ENCODE measurements at regions not wholly inside any gene's neighbourhood (a gene's known extent, or its start where the extent isn't known, plus 50 kb on each side); places are given as distances from the start of the nearest gene placed in this dataset.

DNA sequence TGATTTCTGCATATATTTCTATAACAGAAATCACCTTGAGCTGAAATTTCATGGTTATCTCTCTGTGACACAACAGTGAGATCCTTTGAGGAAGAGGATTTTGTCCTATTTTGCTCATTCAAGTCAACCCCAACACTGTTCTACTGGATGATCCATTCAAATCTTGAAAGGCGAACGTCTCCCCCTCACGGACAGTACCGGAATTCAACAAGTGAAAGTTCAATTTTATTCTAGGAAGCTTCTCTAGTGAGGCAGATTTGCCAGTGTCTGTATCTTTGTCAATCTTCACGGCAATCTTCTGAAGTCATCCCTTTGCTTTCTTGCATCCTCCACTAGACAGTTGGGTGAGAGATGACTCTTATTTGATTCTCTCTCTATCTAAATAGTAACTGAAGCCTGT, 91.7 kb upstream of the PDE7B start:
- Histone ChIP-seq H3K36me3 (no peaks in the 10 kb centered on the region), H3K27ac (no peak overlapping the region), H3K27me3 (no peaks in the 10 kb centered on the region), H3K4me1 (no peaks in the 10 kb centered on the region), H3K9me3 (no peaks in the 10 kb centered on the region), H3K4me3 (no peak overlapping the region)
- TF ChIP-seq POLR2A (IDR thresholded peaks at IDR 0.05) = no peak
- TF ChIP-seq EP300 (IDR thresholded peaks at IDR 0.05) = no peak
- no peak for TF ChIP-seq CTCF (IDR thresholded peaks at IDR 0.05)
- DNase-seq (ENCODE audit: low spot score in 2 of 2) = no peak
- WGBS, 2 donors = 86 to 88% methylated on average over 5 of the region's 5 CpGs

GRCh38 chr6:135774006-135774405, 77.5 kb upstream of the PDE7B start:
- Histone ChIP-seq H3K4me1 (no peaks in the 10 kb centered on the region), H3K9me3 (no peaks in the 10 kb centered on the region), H3K36me3 (no peaks in the 10 kb centered on the region), H3K27me3 (no peaks in the 10 kb centered on the region), H3K27ac (no peak overlapping the region), H3K4me3 (no peak overlapping the region)
- no peak for TF ChIP-seq EP300 (IDR thresholded peaks at IDR 0.05)
- no peak for TF ChIP-seq CTCF (IDR thresholded peaks at IDR 0.05)
- no peak for TF ChIP-seq POLR2A (IDR thresholded peaks at IDR 0.05)
- no peak for DNase-seq (ENCODE audit: low spot score in 2 of 2)
- WGBS, 2 donors = 98 to 100% methylated on average over 1 of the region's 1 CpG

DNA sequence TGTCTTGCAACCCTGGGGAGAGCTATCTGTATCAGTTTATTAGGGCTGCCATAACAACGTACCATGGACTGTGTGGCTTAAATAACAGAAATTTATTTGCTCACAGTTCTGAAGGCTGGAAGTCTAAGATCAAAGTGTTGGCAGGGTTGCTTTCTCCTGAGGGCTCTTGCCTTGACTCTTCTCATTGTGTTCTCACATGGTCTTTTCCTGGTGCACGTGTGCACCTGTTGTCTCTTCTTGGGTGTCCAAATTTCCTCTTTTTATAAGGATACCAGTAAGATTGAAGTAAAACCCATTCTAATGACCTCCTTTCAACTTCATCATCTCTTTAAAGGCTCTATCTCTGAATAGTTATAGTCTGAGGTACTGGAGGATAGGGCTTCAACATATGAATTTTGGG, 72.3 kb upstream of the PDE7B start:
- no peaks in the 10 kb centered on the region for H3K9me3 ChIP-seq
- TF ChIP-seq POLR2A (IDR thresholded peaks at IDR 0.05) (no peak), EP300 (IDR thresholded peaks at IDR 0.05) (no peak), CTCF (IDR thresholded peaks at IDR 0.05) (no peak)
- 80 to 88% methylated on average over 2 of the region's 2 CpGs for WGBS, 2 donors
- H3K27ac ChIP-seq = no peak overlapping the region
- H3K27me3 ChIP-seq = no peaks in the 10 kb centered on the region
- no peaks in the 10 kb centered on the region for H3K4me1 ChIP-seq
- no peaks in the 10 kb centered on the region for H3K36me3 ChIP-seq
- no peak for DNase-seq (ENCODE audit: low spot score in 2 of 2)
- no peak overlapping the region for H3K4me3 ChIP-seq

GRCh38 chr6:135780326-135780725, 71.2 kb upstream of the PDE7B start:
- no peak overlapping the region for H3K27ac ChIP-seq
- DNase-seq (ENCODE audit: low spot score in 2 of 2) = no peak
- H3K9me3 ChIP-seq = no peaks in the 10 kb centered on the region
- H3K27me3 ChIP-seq = no peaks in the 10 kb centered on the region
- TF ChIP-seq EP300 (IDR thresholded peaks at IDR 0.05) = no peak
- TF ChIP-seq POLR2A (IDR thresholded peaks at IDR 0.05) = no peak
- no peak for TF ChIP-seq CTCF (IDR thresholded peaks at IDR 0.05)
- H3K4me3 ChIP-seq = no peak overlapping the region
- no peaks in the 10 kb centered on the region for H3K4me1 ChIP-seq
- 86 to 100% methylated on average over 1 of the region's 1 CpG for WGBS, 2 donors
- no peaks in the 10 kb centered on the region for H3K36me3 ChIP-seq

GRCh38 chr6:135782546-135782945, 69.0 kb upstream of the PDE7B start:
- H3K27me3 ChIP-seq = no peaks in the 10 kb centered on the region
- H3K9me3 ChIP-seq = no peaks in the 10 kb centered on the region
- TF ChIP-seq POLR2A (IDR thresholded peaks at IDR 0.05) (no peak), EP300 (IDR thresholded peaks at IDR 0.05) (no peak), CTCF (IDR thresholded peaks at IDR 0.05) (no peak)
- H3K27ac ChIP-seq = no peak overlapping the region
- H3K4me3 ChIP-seq = no peak overlapping the region
- no peak for DNase-seq (ENCODE audit: low spot score in 2 of 2)
- no peaks in the 10 kb centered on the region for H3K36me3 ChIP-seq
- no peaks in the 10 kb centered on the region for H3K4me1 ChIP-seq
- WGBS, 2 donors = 85 to 88% methylated on average over 2 of the region's 2 CpGs
